HG03354 (cell line): ENCODE measurements at regions not wholly inside any gene's neighbourhood (a gene's known extent, or its start where the extent isn't known, plus 50 kb on each side); places are given as distances from the start of the nearest gene placed in this dataset.
A peak's percentile ranks its signal among the peaks of the same experiment; 100 is the strongest.
"Not testable (repeated sequence)": the region's sequence is repeated elsewhere in the genome, so short reads cannot be mapped to it uniquely, and the experiment has no call there.

Source experiments
- ATAC-seq: cut with Tn5 transposase; IDR thresholded peaks from one replicate; pipeline ENCODE4 v1.9.1; 2021; ENCODE audit warnings: mild to moderate bottlenecking; ENCODE audit not compliant: unreplicated experiment, poor library complexity, severe bottlenecking

DNA sequence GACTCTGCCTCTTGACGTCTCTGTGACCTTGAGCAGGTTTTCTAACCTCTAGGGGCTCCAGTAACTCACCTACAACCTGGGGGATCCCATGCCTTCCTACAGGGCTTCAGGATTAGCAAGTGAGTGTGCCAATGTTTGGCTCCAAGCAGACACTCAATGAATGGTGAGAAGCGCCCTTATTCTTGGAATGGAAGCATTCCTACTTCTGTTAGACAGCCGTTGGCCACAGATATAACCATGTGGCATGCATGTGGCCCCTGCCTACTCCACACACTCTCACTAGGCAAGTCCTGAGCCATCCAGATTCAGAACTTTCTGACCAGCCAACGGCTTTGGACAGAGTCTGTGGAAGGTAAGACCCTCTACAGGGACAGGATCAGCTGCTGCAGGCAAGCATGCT is 108.9 kb upstream of the LYZL2 start:
- ATAC-seq, result no peak

GRCh38 chr10:30737931-30738391 is 108.4 kb upstream of the LYZL2 start:
- no peak for ATAC-seq

DNA sequence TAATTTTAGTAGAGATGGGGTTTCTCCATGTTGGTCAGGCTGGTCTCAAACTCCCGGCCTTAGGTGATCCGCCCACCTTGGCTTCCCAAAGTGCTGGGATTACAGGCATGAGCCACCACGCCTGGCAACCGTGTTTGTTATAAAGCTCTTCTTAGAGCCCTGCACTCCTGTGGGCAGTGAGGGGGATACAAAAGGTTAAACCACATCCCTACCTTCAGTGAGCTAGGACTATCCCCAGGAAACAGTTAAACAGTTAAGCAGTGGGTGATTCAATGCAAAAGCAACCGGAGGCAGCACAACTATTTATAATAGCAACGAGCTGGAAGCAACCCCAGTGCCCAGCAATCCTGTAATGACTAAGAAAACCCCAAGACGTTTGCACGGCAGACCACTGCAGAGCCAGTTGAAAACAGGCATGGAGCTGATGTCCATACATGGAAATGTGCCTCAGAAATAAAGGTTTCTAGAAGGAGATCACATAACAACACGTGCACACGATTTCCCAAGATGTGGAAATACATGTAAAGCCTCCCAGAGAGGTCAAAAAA is 107.2 kb upstream of the LYZL2 start:
- ATAC-seq, result peak; percentile 88

DNA sequence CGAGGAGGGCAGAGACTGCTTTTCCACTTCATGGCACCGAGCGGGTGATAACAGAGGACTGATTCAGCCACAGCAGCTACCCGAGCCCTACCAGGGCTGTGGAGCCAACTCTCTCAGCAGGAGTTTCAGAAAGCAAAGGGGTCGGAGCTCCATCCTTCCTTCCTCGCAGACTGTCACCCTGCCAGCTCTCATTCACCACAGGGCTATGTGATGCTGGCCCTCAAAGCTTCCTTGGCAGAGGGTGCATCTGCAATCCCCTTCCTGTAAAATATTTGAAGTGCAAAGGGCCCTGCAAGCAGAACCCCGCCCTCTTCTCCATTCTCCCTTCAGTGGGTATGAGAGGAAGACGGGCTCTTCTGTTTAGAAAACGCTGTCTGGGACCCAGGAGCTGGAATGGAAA is 105.3 kb upstream of the LYZL2 start:
- no peak for ATAC-seq

GRCh38 chr10:30732671-30733070 is 103.1 kb upstream of the LYZL2 start:
- ATAC-seq, result no peak

GRCh38 chr10:30731963-30732362 is 102.4 kb upstream of the LYZL2 start:
- no peak for ATAC-seq

GRCh38 chr10:30730306-30730705 is 100.8 kb upstream of the LYZL2 start:
- ATAC-seq, result no peak

DNA sequence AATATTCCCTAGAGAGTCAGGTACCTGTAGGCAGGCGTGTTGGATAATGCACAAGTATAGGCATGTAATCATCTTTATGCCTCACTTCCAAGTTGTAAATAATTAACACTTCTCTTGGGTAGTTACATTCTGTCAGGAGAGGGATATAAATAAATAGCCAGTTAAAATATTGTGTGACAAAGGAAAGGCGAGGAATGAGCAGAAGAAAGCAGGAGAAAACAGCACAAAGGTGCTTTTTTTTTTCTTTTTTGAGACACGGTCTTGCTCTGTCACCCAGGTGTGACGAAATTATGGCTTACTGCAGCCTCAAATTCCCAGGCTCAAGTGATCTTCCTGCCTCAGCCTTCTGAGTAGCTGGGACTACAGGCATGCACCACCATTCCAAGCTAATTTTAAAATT is 99.2 kb upstream of the LYZL2 start:
- no peak for ATAC-seq

- ATAC-seq, result no peak
These were observed 98.6 kb upstream of the LYZL2 start for GRCh38 chr10:30728127-30728526.

DNA sequence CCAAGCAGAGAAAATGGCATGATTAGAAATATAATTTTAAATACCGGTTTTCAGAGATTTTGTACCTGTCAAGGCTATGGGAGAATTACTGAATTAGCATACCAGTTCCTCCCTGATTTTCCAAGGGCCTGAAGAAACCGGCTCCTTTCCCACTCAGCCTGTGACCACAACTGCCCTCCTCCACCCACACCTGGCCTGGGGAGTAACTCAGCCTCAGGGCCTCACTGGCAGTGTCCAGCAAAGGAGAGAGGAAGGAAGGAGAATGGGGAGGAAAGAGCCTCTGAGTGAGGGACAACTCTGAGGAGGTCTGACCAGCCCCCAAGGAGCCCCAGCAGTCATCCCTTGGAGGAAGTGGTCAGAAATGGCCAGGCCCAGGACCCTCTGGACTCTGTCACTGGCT is 98.0 kb upstream of the LYZL2 start:
- no peak for ATAC-seq

DNA sequence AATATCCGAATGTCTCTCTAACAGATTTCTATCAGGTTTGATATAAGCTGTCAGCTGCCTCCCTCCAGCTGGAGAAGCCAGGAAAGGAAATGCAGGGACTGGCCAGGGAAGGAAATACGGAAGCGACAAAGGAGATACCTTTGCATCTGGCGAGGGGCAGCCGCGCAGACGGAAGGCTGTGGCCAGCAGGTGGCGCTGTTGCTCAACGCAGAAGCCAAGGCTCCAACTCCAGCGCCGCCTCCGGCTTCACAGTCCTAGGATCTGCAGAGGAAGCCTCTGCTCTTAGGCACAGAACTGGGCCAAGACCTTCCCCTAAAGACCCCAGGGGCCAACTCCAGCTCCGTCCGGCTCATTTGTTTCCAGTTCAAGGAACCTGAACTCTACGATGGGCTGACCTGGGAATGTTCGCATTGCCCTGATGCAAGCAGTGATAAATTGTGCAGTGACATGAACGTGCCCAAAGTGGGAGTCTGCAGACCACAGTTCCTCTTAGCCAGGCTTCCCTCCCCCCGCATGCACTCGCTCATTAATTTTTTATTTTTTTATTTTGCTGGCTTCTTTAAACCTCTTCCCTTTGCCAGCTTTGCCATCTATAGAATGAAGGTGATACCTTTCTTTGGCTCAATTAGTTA is 97.3 kb upstream of the LYZL2 start:
- peak; percentile 90 for ATAC-seq

- no peak for ATAC-seq
These were observed 96.1 kb upstream of the LYZL2 start for GRCh38 chr10:30725661-30726060.

GRCh38 chr10:30724296-30724695 is 94.7 kb upstream of the LYZL2 start:
- ATAC-seq, result no peak

GRCh38 chr10:30722956-30723620 is 93.5 kb upstream of the LYZL2 start:
- no peak for ATAC-seq

DNA sequence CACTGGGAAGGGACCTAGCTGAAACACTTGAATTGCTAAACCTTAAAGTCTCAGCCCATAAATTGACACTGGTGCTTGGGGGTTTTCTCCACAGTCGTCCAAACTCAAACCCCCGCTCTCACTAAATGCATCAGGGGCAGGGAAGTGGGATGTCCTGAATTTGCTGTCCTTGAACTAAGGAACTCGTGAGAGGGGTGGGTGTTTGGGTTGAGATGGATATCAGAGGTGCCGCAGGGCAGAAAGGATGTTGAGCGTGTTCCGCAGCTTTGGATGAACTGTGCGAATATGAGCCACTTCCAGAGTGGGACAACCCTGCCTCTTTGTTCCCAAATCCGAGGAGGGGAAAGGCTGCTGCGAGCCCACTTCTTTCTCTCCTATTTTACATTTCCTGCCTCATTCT is 90.3 kb upstream of the LYZL2 start:
- no peak for ATAC-seq

DNA sequence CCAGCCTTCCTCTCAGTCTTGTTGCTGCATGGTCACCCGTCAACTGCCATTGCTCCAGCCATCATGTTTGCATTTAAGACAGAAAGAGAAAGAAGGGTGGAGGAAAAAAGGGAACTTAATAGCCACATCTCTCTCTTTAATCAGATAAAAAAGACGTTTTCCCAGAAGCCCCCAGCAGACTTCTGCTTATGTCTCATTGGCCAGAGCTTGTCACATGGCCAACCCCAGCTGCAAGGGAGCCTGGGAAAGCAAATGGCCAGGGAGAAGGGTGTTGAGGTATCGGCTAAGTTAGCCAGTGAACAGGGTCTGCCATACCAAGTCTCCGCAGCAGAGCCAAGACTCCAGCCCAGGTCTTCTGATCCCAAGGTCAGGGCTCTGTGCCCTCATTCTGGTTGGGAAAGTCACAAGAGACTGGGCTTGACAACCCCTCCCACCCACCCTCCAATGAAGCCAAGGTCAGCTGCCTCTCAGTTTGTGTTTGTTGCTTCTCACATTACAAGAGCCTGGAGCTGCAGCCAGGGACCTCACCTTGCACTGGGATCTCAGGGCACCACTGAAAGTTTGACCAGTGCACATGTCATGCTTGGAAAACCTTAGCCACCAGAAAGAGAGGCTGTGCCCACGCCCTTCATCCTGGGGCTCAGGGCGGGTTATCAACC is 80.3 kb upstream of the LYZL2 start:
- ATAC-seq, result no peak

DNA sequence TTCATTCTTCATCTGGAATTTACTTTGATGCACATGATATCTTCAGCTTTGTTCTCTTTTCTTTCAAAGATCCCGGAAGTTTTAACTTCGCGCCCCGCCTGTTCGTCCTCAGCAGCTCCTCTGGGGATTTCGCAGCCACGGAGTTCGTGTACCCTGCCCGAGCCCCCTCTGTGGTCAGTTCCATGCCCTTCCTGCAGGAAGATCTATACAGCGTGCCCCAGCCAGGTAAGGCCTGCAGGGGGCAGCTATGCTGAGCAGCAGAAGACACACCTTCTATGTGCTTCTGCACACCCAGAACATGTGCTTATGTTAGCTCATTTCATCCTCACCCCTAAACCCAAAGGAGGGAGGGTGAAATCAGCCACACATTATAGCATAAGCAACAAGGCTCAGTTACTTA is 79.7 kb upstream of the LYZL2 start:
- ATAC-seq, result no peak

DNA sequence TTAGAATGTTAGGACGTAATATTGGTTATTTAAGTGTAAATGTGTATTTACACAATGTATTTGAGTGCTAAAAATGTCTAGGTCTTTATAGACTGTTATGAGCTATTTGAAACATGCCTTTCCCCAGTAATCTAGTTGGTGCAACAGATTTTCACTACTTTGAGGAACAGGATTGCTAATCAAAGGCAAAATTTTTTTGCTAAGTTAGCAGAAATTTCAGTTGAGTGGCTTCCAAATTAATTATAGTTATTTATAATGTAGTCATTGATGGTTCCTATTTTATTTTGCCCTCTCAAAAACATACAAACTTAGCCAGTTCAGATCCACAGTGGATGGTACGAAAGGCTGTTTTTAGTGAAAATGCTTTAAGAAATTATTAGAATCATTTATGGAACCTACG is 78.7 kb upstream of the LYZL2 start:
- ATAC-seq, result no peak

- not testable (repeated sequence) for ATAC-seq
These were observed 76.6 kb upstream of the LYZL2 start for GRCh38 chr10:30706189-30706588.

GRCh38 chr10:30705625-30706149 is 76.1 kb upstream of the LYZL2 start:
- ATAC-seq, result peak; percentile 30
